ENCODE measurements at regions not wholly inside any gene's neighbourhood (a gene's known extent, or its start where the extent isn't known, plus 50 kb on each side); places are given as distances from the start of the nearest gene placed in this dataset.
"Not testable (repeated sequence)": the region's sequence is repeated elsewhere in the genome, so short reads cannot be mapped to it uniquely, and the experiment has no call there.

GRCh38 chrY:19644889-19645638 lies 99.5 kb downstream of the KDM5D start:
- Mint-ChIP-seq H3K27ac (no peak overlapping the region), H3K27me3 (no peaks in the 10 kb centered on the region), H3K36me3 (ENCODE audit: low read depth) (no peaks in the 10 kb centered on the region), H3K4me1 (ENCODE audit: low read depth) (no peaks in the 10 kb centered on the region), H3K9me3 (peaks cover 12% of the 10 kb centered on the region), H3K4me3 (no peak overlapping the region)
- intact Hi-C loops (cut with micrococcal nuclease), result no loop called here

DNA sequence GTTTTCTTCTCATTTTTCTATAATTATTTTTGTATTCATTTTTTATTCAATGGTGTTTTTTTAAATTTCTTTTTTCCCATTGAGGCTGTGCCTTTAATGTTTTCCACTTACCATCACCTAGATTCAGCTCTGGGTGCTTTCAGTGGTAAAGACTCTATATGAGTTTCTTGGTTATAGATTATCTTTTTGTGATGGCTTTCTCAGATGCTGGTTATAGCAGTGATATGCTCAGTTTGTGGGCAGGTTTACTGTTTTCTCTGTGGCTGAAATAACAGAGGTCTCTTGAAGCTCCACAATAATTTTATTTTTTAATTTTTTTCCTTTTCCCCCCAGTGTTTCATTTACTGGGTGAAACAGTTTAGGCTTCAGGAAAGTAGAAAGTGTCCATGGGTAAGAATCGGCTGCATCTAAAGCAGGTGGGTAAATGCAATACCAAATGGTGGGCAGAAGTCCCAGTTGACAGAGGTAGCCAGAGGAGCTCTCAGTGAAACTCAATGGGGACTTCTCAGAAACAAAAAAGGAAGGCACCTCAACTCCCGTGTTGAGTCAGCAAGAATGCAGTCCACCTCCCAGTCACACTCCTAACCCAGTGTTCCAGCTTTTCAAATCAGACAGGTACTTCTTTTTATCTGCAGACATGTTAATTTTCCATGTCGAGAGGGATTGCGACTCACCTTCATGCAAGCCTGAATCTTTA lies 106.7 kb downstream of the KDM5D start:
- intact Hi-C loops (cut with micrococcal nuclease), result no loop called here
- no peaks in the 10 kb centered on the region for H3K36me3 Mint-ChIP-seq (ENCODE audit: low read depth)
- H3K27ac Mint-ChIP-seq, result no peak overlapping the region
- H3K4me3 Mint-ChIP-seq, result no peak overlapping the region
- H3K9me3 Mint-ChIP-seq, result no peaks in the 10 kb centered on the region
- H3K4me1 Mint-ChIP-seq (ENCODE audit: low read depth), result no peaks in the 10 kb centered on the region
- H3K27me3 Mint-ChIP-seq, result no peaks in the 10 kb centered on the region

DNA sequence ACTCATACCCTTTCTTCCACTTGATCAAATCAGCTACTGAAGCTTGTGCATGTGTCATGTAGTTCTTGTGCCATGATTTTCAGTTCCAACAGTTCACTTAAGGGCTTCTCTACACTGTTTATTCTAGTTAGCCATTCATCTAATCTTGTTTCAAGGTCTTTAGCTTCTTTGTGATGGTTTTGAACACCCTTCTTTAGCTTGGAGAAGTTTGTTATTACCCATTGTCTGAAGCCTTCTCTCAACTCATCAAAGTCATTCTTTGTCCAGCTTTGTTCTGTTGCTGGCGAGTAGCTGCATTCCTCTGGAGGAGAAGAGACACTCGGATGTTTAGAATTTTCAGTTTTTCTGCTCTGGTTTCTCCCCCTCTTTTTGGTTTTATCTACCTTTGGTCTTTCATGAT lies 115.6 kb downstream of the KDM5D start:
- Mint-ChIP-seq H3K36me3 (ENCODE audit: low read depth) (no peaks in the 10 kb centered on the region), H3K4me1 (ENCODE audit: low read depth) (no peaks in the 10 kb centered on the region), H3K9me3 (peaks cover 8% of the 10 kb centered on the region), H3K4me3 (no peak overlapping the region), H3K27me3 (no peaks in the 10 kb centered on the region), H3K27ac (no peak overlapping the region)
- intact Hi-C loops (cut with micrococcal nuclease), result no loop called here

DNA sequence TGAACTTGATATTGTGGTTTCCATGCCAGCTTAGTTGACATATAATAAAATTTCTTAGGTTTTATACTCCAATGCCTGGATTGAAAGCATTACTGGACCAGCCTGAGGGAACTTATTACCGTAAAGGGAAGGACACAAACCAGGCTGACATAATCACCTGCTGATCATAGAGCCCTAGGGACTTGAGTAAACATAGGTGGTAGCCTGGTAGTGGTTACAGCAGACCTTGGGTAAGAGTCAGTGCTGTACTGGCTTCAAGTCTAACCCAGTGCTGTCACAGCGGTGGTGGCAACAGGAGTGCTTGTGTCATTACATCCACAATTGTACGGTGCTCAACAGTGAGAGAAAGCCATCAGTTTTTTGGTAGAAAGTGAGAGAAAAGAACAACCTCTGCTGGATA lies 122.1 kb downstream of the KDM5D start:
- Mint-ChIP-seq H3K4me1 (ENCODE audit: low read depth) (no peaks in the 10 kb centered on the region), H3K27me3 (no peaks in the 10 kb centered on the region), H3K9me3 (no peaks in the 10 kb centered on the region), H3K36me3 (ENCODE audit: low read depth) (no peaks in the 10 kb centered on the region), H3K4me3 (no peak overlapping the region), H3K27ac (no peak overlapping the region)
- intact Hi-C loops (cut with micrococcal nuclease), result no loop called here

- Mint-ChIP-seq H3K4me3 (no peak overlapping the region), H3K27ac (no peak overlapping the region), H3K9me3 (no peaks in the 10 kb centered on the region), H3K27me3 (no peaks in the 10 kb centered on the region), H3K36me3 (ENCODE audit: low read depth) (no peaks in the 10 kb centered on the region), H3K4me1 (ENCODE audit: low read depth) (no peaks in the 10 kb centered on the region)
- intact Hi-C loops (cut with micrococcal nuclease), result no loop called here
Measured at GRCh38 chrY:19621756-19622155, 122.8 kb downstream of the KDM5D start.

DNA sequence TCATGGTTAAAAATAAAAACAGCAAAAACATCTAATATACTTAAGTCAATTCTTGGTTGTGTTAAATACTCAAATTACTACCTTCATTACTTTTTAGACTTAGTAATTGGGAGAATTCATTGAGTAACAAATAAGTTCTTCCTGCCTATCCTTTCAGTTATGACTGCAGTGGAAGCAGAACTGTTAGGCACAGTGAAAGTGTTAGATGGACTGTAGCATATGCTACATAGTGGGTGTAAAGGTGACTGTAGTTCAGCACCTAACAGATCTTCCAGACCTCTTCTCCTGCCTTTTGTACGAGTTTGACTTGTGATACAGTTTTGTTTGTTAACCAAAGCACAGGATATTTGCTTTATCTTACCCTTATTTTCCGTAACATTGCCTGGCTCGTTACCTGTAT lies 143.4 kb downstream of the KDM5D start:
- Mint-ChIP-seq H3K36me3 (ENCODE audit: low read depth) (peaks cover 35% of the 10 kb centered on the region), H3K27ac (no peak overlapping the region), H3K4me1 (ENCODE audit: low read depth) (peaks cover 6% of the 10 kb centered on the region), H3K9me3 (no peaks in the 10 kb centered on the region), H3K27me3 (no peaks in the 10 kb centered on the region), H3K4me3 (no peak overlapping the region)
- intact Hi-C loops (cut with micrococcal nuclease), result no loop called here

- Mint-ChIP-seq H3K4me3 (no peak overlapping the region), H3K27me3 (no peaks in the 10 kb centered on the region), H3K36me3 (ENCODE audit: low read depth) (peaks cover 39% of the 10 kb centered on the region), H3K27ac (no peak overlapping the region), H3K9me3 (no peaks in the 10 kb centered on the region), H3K4me1 (ENCODE audit: low read depth) (peaks cover 6% of the 10 kb centered on the region)
- intact Hi-C loops (cut with micrococcal nuclease), result no loop called here
Measured at GRCh38 chrY:19600711-19601110, 143.8 kb downstream of the KDM5D start.

- H3K36me3 Mint-ChIP-seq (ENCODE audit: low read depth), result peaks cover 13% of the 10 kb centered on the region
- no peaks in the 10 kb centered on the region for H3K9me3 Mint-ChIP-seq
- intact Hi-C loops (cut with micrococcal nuclease), result no loop called here
- H3K4me3 Mint-ChIP-seq, result no peak overlapping the region
- H3K4me1 Mint-ChIP-seq (ENCODE audit: low read depth), result peaks cover 16% of the 10 kb centered on the region
- no peaks in the 10 kb centered on the region for H3K27me3 Mint-ChIP-seq
- H3K27ac Mint-ChIP-seq, result no peak overlapping the region
Measured at GRCh38 chrY:19590235-19590634, 154.3 kb downstream of the KDM5D start.

GRCh38 chrY:19589664-19590063 lies 154.9 kb downstream of the KDM5D start:
- intact Hi-C loops (cut with micrococcal nuclease), result no loop called here
- peaks cover 22% of the 10 kb centered on the region for H3K4me1 Mint-ChIP-seq (ENCODE audit: low read depth)
- H3K36me3 Mint-ChIP-seq (ENCODE audit: low read depth), result peaks cover 13% of the 10 kb centered on the region
- no peak overlapping the region for H3K27ac Mint-ChIP-seq
- H3K9me3 Mint-ChIP-seq, result no peaks in the 10 kb centered on the region
- no peaks in the 10 kb centered on the region for H3K27me3 Mint-ChIP-seq
- H3K4me3 Mint-ChIP-seq, result no peak overlapping the region

DNA sequence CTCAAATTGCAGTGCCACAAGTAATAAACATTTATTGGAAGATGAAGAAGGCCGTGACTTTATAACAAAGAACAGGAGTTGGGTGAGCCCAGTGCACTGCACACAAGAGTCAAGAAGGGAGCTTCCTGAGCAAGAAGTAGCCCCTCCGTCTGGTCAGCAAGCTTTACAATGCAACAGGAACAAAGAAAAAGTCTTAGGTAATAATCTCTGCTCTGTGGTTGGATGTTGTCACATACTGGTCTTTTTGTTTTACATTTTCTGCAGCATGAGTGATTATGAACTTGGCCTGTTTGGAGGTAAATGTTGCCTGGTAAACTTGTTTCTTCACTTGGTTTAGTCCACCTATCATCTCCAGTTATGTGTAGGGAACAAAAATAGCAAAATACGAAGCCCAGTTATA lies 157.2 kb downstream of the KDM5D start:
- H3K36me3 Mint-ChIP-seq (ENCODE audit: low read depth), result peaks cover 6% of the 10 kb centered on the region
- peaks cover 32% of the 10 kb centered on the region for H3K4me1 Mint-ChIP-seq (ENCODE audit: low read depth)
- no peaks in the 10 kb centered on the region for H3K27me3 Mint-ChIP-seq
- H3K9me3 Mint-ChIP-seq, result no peaks in the 10 kb centered on the region
- peak overlapping the region; percentile 39 for H3K27ac Mint-ChIP-seq
- no peak overlapping the region for H3K4me3 Mint-ChIP-seq
- intact Hi-C loops (cut with micrococcal nuclease), result no loop called here

DNA sequence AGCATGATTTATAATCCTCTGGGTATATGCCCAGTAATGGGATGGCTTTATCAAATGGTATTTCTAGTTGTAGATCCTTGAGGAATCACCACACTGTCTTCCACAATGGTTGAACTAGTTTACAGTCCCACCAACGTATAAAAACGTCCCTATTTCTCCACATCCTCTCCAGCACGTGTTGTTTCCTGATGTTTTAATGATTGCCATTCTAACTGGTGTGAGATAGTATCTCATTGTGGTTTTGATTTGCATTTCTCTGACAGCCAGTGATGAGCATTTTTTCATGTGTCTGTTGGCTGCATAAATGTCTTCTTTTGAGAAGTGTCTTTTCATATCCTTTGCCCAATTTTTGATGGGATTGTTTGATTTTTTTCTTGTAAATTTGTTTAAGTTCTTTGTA lies 163.5 kb downstream of the KDM5D start:
- H3K9me3 Mint-ChIP-seq; H3K36me3 Mint-ChIP-seq (ENCODE audit: low read depth); H3K27ac Mint-ChIP-seq; H3K4me3 Mint-ChIP-seq; intact Hi-C loops (cut with micrococcal nuclease); H3K27me3 Mint-ChIP-seq: not testable (repeated sequence)
- H3K4me1 Mint-ChIP-seq (ENCODE audit: low read depth), result peaks cover 31% of the 10 kb centered on the region

DNA sequence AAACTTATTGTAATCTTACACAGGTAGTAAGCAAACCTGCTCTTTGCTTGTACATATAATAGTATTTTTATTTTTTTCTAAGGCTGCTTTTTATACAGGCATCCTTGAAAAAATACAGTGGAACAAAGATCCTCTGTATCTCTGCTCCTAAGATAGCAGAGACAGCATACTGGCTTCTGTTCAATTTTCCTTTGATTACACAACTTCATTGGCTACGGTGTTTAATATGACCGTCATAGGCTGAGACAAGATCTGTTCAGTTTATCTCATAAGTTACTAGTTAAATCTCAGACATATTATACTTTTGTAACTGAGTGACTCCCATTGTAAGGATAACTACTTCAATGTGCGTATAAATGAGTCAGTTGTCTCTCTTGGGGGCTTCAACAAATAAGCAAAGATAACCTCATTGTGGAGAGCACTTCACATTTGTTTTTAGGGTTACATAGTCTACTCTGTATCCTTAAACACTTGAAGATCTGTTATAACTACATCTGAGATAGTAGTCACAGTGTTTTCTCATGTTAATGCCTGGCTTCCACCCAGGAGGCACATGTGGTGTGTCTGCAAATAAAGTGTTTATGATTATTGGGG lies 166.1 kb downstream of the KDM5D start:
- no peaks in the 10 kb centered on the region for H3K9me3 Mint-ChIP-seq
- peaks cover 10% of the 10 kb centered on the region for H3K4me1 Mint-ChIP-seq (ENCODE audit: low read depth)
- intact Hi-C loops (cut with micrococcal nuclease), result no loop called here
- H3K36me3 Mint-ChIP-seq (ENCODE audit: low read depth), result no peaks in the 10 kb centered on the region
- H3K27ac Mint-ChIP-seq, result no peak overlapping the region
- H3K4me3 Mint-ChIP-seq, result no peak overlapping the region
- H3K27me3 Mint-ChIP-seq, result no peaks in the 10 kb centered on the region

DNA sequence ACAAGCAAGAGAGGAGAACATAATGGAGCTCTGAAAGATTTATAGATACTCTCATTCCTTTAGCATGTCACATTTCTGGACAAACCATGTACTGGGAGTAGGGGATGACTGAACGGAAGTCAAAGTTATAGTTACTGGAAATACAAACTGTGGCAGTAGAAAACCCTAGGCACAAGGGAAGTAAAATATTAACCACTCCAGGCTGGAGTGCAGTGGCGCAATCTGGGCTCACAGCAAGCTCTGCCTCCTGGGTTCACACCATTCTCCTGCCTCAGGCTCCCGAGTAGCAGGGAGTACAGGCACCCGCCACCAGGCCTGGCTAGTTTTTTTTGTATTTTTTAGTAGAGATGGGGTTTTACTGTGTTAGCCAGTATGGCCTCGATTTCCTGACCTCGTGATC lies 167.3 kb downstream of the KDM5D start:
- intact Hi-C loops (cut with micrococcal nuclease), result no loop called here

DNA sequence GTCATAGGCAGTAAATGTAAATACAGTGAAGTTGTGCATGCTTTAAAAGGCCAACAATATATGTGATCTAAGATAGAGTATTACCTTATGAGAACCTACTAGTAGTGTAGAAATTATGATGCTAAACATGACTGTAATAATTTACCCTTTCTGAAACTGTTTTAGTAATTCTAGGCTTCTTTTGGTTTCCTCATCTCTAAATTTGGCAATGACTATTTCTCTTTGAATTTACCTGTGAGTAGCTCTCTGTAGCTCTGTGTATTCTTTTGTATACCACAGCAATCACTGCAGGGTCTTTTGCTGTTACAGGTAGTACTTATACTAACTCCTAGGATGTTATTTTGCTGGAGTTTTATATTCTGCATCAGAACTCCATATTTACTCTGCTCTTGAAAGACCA lies 169.6 kb downstream of the KDM5D start:
- Mint-ChIP-seq H3K4me1 (ENCODE audit: low read depth) (peaks cover 14% of the 10 kb centered on the region), H3K36me3 (ENCODE audit: low read depth) (no peaks in the 10 kb centered on the region), H3K9me3 (no peaks in the 10 kb centered on the region), H3K27me3 (no peaks in the 10 kb centered on the region), H3K27ac (no peak overlapping the region), H3K4me3 (no peak overlapping the region)
- intact Hi-C loops (cut with micrococcal nuclease), result no loop called here

More for the DNA sequence above, 167.3 kb downstream of the KDM5D start:
- Mint-ChIP-seq H3K4me1 (ENCODE audit: low read depth) (peaks cover 7% of the 10 kb centered on the region), H3K36me3 (ENCODE audit: low read depth) (no peaks in the 10 kb centered on the region), H3K9me3 (no peaks in the 10 kb centered on the region), H3K27ac (no peak overlapping the region), H3K4me3 (no peak overlapping the region), H3K27me3 (no peaks in the 10 kb centered on the region)

All from dendritic cell treated with granulocyte-macrophage colony-stimulating factor and Interleukin-4, amounts not matched to agents 40 ng/mL and 50 ng/mL, for 4 days (primary cell).